ENCODE measurements at regions not wholly inside any gene's neighbourhood (a gene's known extent, or its start where the extent isn't known, plus 50 kb on each side); places are given as distances from the start of the nearest gene placed in this dataset.

DNA sequence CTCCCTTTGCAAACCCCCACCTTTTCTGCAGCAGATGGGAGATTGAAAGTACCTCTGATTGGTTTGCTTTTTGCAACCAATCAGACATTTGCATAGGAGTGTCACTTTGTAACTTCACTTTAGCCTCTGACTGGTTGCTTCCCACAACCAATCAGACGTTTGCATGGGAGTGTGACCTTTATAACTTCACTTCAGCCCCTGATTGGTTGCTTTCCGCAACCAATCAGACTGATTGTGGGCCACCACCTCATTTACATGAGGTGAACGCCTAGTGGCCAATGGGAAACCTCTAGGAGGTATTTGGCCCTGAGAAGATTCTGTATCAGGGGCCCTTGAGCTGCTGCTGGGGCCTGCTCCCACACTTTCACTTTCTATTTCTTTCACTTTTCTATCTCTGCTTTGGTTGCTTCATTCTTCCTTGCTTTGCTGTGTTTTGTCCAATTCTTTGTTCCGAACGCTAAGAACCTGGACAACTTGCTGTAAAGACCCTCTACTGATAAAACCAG, 106.0 kb upstream of the PRICKLE1 start:
- TF ChIP-seq CTCF (IDR thresholded peaks at IDR 0.05; ENCODE audit: insufficient read depth, low read length): no peak
- no peak for TF ChIP-seq SPI1 (IDR thresholded peaks at IDR 0.05; ENCODE audit: borderline replicate concordance, low read depth)
- no peak for TF ChIP-seq GABPA (IDR thresholded peaks at IDR 0.05; ENCODE audit: low read depth)

Measured in HL-60 (cell line).